ENCODE measurements at regions not wholly inside any gene's neighbourhood (a gene's known extent, or its start where the extent isn't known, plus 50 kb on each side); places are given as distances from the start of the nearest gene placed in this dataset.

DNA sequence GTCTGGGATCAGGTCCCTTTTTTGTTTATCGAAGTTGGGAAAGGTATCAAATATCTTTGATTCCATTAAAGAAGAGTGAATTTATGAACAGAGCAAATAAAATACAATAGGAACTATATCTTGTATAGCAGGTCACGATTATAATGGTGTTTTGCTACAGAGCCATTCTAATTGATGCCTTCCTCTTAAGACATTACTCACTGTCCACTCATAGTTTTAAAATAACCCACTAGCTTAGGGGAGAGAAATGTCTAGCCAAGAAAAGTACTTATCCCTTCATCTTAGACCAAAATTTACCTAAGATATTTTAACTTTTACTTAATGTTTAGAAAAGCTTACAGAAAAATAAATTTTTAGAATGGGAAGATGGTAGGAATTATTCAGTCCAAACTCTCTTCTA, 112.0 kb upstream of the PABPC4L start:
- TF ChIP-seq CTCF (IDR thresholded peaks at IDR 0.05) (no peak), POLR2A (IDR thresholded peaks at IDR 0.05) (no peak)

Data from thyroid gland (tissue), 4 donors.